Fibroblast of mammary gland (primary cell): ENCODE measurements at regions not wholly inside any gene's neighbourhood (a gene's known extent, or its start where the extent isn't known, plus 50 kb on each side); places are given as distances from the start of the nearest gene placed in this dataset.
"Not testable (repeated sequence)": the region's sequence is repeated elsewhere in the genome, so short reads cannot be mapped to it uniquely, and the experiment has no call there.

Experiments used
- DNase-seq: peaks from one replicate; pipeline ENCODE4 v3.0.0-alpha.2; 2010; ENCODE audit warnings: low read depth
- H3K4me3 ChIP-seq: 2 replicates; pipeline ENCODE4 v1.5.1; 2011; ENCODE audit warnings: low read depth, mild to moderate bottlenecking, low read length, moderate library complexity; ENCODE audit not compliant: control insufficient read depth
- CTCF ChIP-seq: conservative IDR thresholded peaks from 2 replicates; pipeline ENCODE4 v1.5.1; 2011; ENCODE audit warnings: low read depth, low read length, inconsistent platforms; ENCODE audit not compliant: control insufficient read depth, insufficient read depth

GRCh38 chr4:3878678-3879077 lies 112.5 kb downstream of the ADRA2C start:
- TF ChIP-seq CTCF = no peak

GRCh38 chr4:3879681-3880614 lies 113.8 kb downstream of the ADRA2C start:
- TF ChIP-seq CTCF = no peak
- no peak for DNase-seq

More at GRCh38 chr4:3878678-3879077, 112.5 kb downstream of the ADRA2C start:
- DNase-seq = no peak
- no peak overlapping the region for H3K4me3 ChIP-seq

GRCh38 chr4:3880615-3881120 lies 114.5 kb downstream of the ADRA2C start:
- H3K4me3 ChIP-seq = no peak overlapping the region

More at GRCh38 chr4:3879681-3880614, 113.8 kb downstream of the ADRA2C start:
- H3K4me3 ChIP-seq = no peak overlapping the region

GRCh38 chr4:3882316-3882885 lies 116.2 kb downstream of the ADRA2C start:
- DNase-seq = peak; percentile 61
- not testable (repeated sequence) for H3K4me3 ChIP-seq

More at GRCh38 chr4:3880615-3881120, 114.5 kb downstream of the ADRA2C start:
- peak; percentile 51 for TF ChIP-seq CTCF
- peak; percentile 45 for DNase-seq

- DNase-seq, H3K4me3 ChIP-seq: not testable (repeated sequence)
These were observed 118.1 kb downstream of the ADRA2C start for GRCh38 chr4:3884261-3884660.

GRCh38 chr4:3893590-3893989 lies 127.4 kb downstream of the ADRA2C start:
- not testable (repeated sequence) for H3K4me3 ChIP-seq, DNase-seq
- TF ChIP-seq CTCF = peak; percentile 10

- H3K4me3 ChIP-seq = not testable (repeated sequence)
These were observed 128.1 kb downstream of the ADRA2C start for GRCh38 chr4:3894086-3894959.

More at GRCh38 chr4:3894086-3894959, 128.1 kb downstream of the ADRA2C start:
- not testable (repeated sequence) for DNase-seq
